Activated CD4-positive, alpha-beta memory T cell treated with anti-CD3 and anti-CD28 coated beads, Interleukin-2, amount 10 ng/mL, durations not matched to agents 7 days and 5 days (primary cell): ENCODE measurements at regions not wholly inside any gene's neighbourhood (a gene's known extent, or its start where the extent isn't known, plus 50 kb on each side); places are given as distances from the start of the nearest gene placed in this dataset.

Experiments used
- CTCF ChIA-PET: fragments of 350-600 bp; sonication (Branson Sonifier 250); formaldehyde crosslinking; loops from one replicate; lab custom pipeline; 2021; ENCODE audit warnings: antibody characterized with exemption, inconsistent platforms; lab: Charles Lee
- POLR2A ChIA-PET: fragments of 350-600 bp; sonication (Branson Sonifier 250); formaldehyde crosslinking; loops from one replicate; lab custom pipeline; 2021; ENCODE audit warnings: antibody characterized with exemption; lab: Charles Lee
- DNase-seq: peaks from one replicate; pipeline ENCODE4 v3.0.0-alpha.2; 2020
- H3K27ac Mint-ChIP-seq: one replicate; pipeline ENCODE4 v1.8.0; 2021; ENCODE audit warnings: mild to moderate bottlenecking, mixed read lengths
- H3K27me3 Mint-ChIP-seq: one replicate; pipeline ENCODE4 v1.8.0; 2021; ENCODE audit warnings: mixed read lengths
- H3K36me3 Mint-ChIP-seq: one replicate; pipeline ENCODE4 v1.8.0; 2021; ENCODE audit warnings: low read depth, mixed read lengths
- H3K4me1 Mint-ChIP-seq: one replicate; pipeline ENCODE4 v1.8.0; 2021; ENCODE audit warnings: mixed read lengths
- H3K4me3 Mint-ChIP-seq: one replicate; pipeline ENCODE4 v1.8.0; 2021; ENCODE audit warnings: mild to moderate bottlenecking, mixed read lengths
- H3K9me3 Mint-ChIP-seq: one replicate; pipeline ENCODE4 v1.8.0; 2021; ENCODE audit warnings: mixed read lengths

DNA sequence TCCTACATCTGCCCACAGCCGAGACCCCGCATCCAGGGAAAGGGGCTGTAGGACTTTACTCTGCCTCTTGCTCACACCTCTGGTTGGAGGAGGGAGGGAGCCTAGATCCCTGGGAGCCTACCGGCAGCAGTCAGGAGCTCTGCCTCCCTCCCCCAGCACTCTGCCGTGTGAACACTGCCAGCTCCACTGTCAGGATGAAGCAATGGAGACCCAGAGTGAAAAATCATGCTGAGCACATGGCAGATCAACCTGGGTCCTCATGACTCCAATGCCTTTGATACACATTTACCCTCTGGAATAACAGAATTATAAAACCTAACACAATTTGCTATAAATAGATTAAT, 477.7 kb downstream of the TNS3 start:
- no peaks in the 10 kb centered on the region for H3K27me3 Mint-ChIP-seq
- DNase-seq: no peak
- H3K36me3 Mint-ChIP-seq: no peaks in the 10 kb centered on the region
- POLR2A ChIA-PET: no interaction called here
- H3K9me3 Mint-ChIP-seq: no peaks in the 10 kb centered on the region
- no peaks in the 10 kb centered on the region for H3K4me1 Mint-ChIP-seq
- no peak overlapping the region for H3K27ac Mint-ChIP-seq
- CTCF ChIA-PET: no interaction called here
- no peak overlapping the region for H3K4me3 Mint-ChIP-seq

DNA sequence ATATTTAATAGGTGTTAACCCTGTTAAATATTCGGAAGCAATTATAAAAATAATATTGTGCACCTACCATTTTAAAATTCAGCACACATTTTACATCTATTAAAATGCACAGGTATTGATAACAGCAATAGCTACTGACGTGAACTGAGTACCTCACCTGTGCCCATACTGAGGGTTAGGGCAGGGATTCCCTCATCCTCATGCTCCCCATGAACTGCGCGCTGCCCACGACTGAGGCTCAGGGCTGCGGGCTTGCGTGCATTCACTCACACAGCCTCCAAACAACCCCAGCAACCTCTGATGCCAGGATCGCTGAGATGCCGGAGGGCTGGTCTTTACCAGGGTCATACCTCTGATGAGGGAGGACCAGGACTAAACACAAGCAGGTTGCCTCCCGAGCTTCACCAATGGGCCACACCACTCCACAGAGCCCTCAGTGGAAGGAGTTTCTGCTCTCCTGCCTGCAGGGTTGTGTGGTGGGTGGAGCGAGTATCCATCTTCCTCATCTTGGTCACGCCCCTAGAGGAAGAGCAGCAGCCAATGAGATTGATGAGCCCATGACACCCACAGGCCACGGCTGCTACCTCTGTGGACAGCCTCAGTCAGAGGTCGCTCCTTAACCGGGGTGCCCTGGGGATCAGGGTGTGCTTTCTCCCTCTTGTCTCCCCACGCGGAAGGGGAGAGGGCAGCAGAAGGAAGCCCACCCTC, 478.3 kb downstream of the TNS3 start:
- ChIA-PET CTCF (no interaction called here), POLR2A (no interaction called here)
- DNase-seq: no peak
- no peaks in the 10 kb centered on the region for H3K4me1 Mint-ChIP-seq
- H3K27me3 Mint-ChIP-seq: no peaks in the 10 kb centered on the region
- H3K36me3 Mint-ChIP-seq: no peaks in the 10 kb centered on the region
- no peak overlapping the region for H3K4me3 Mint-ChIP-seq
- no peaks in the 10 kb centered on the region for H3K9me3 Mint-ChIP-seq
- H3K27ac Mint-ChIP-seq: no peak overlapping the region

DNA sequence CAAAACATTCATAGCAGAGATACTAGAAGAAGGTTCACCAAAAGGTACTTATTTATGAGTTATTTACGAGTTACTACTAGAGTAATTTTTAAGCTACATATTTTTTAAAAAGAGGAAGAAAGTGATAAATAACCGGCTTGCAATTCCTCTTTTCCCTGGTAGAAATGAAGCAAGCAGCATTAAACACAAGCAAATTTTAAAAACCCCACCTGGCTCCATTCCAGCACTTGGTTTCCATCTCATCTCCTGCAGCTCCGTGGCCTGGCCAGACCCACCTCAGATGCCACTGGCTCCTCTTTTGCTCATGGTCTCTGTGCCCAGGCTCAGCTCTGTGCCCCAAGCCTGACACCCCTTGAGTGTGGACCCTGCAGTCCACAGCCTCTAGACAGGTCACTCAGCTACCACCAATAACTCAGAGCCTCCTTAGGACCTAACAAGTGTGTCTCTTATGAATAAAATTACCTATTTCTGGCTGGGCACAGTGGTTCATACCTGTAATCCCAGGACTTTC, 479.5 kb downstream of the TNS3 start:
- ChIA-PET CTCF (no interaction called here), POLR2A (no interaction called here)
- H3K27me3 Mint-ChIP-seq: no peaks in the 10 kb centered on the region
- no peak overlapping the region for H3K27ac Mint-ChIP-seq
- H3K9me3 Mint-ChIP-seq: no peaks in the 10 kb centered on the region
- H3K4me3 Mint-ChIP-seq: no peak overlapping the region
- no peak for DNase-seq
- H3K4me1 Mint-ChIP-seq: no peaks in the 10 kb centered on the region
- no peaks in the 10 kb centered on the region for H3K36me3 Mint-ChIP-seq

DNA sequence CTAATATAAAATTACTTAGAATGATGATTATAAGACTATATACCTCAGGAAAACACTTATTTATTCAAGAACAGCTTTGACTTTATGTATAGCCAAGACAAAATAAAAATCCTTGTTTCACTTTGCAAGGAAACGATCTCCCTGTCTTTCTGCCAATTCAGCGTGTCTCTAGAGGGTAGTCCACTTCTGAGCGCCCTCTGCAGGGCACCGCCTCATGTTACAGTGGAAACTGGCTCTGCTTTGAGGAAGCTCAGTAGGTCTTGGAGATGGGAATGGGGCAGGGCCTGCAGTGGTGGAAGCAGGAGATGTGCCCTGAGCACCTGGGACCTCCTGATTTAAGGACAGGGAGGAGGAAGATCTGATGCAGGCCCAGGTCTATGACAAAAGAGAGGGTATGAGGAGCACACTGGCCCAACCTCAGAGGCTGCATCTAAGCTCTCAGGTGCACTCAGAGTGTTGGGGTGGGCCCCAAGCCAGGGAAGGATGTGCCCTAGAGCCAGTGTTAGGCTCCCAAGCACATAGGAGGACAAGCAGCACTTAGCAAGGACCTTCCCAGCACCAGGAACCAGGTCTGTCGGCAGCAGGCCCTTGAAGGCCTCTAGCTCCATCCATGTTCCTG, 481.0 kb downstream of the TNS3 start:
- CTCF ChIA-PET: no interaction called here
- H3K9me3 Mint-ChIP-seq: no peaks in the 10 kb centered on the region
- POLR2A ChIA-PET: no interaction called here
- H3K4me3 Mint-ChIP-seq: no peak overlapping the region
- no peaks in the 10 kb centered on the region for H3K27me3 Mint-ChIP-seq
- no peak for DNase-seq
- H3K36me3 Mint-ChIP-seq: no peaks in the 10 kb centered on the region
- H3K4me1 Mint-ChIP-seq: no peaks in the 10 kb centered on the region
- H3K27ac Mint-ChIP-seq: no peak overlapping the region

DNA sequence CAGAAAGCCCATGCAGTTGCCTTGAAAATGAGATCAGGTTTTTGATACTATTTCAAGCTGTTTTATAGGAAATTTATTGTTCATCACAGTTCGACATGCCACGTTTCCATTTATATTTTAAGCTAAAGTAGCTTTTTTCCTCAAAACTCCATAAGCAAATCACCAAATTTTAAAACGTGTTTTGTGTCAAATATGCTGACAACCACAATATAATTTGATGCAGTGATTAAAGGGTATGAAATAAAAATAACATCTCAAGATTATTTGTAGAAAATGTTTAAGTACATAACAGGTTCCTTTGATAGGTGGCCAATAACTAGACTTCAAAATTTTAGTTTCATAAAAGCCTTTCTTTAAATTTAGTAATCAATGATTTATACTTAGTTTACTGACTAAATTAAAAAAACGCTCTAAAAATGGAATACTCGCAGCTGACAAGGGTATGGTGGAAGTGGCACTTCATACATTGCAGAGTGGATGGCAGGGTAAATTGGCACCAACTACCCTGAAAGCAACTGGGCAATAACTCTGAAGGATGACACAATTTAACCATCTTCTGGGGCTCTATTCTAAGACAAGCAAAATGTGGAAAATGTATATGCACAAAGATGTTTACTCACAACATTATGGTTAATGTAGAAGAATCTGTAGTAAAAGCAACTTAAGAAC, 481.6 kb downstream of the TNS3 start:
- POLR2A ChIA-PET: no interaction called here
- CTCF ChIA-PET: no interaction called here

DNA sequence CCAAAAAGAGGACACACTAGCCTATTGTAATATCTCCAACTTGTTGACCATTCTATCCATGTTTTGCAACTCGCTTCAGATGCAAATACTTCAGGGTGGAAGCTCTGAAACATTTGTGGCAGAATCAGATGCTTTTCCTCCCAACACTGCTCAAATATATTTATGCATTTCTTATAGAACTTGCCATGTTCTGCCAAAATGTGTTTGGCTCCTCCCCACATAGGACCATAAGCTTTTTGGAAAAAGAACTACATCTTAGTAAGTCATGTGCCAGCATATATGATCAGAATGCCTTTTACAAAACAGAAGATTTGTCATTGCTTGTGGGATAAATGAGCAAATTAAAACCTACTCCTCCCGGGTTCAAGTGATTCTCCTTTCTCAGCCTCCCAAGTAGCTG, 484.5 kb downstream of the TNS3 start:
- no peaks in the 10 kb centered on the region for H3K36me3 Mint-ChIP-seq
- POLR2A ChIA-PET: no interaction called here
- no peaks in the 10 kb centered on the region for H3K9me3 Mint-ChIP-seq
- no peaks in the 10 kb centered on the region for H3K4me1 Mint-ChIP-seq
- no peak overlapping the region for H3K27ac Mint-ChIP-seq
- no peaks in the 10 kb centered on the region for H3K27me3 Mint-ChIP-seq
- CTCF ChIA-PET: no interaction called here
- H3K4me3 Mint-ChIP-seq: no peak overlapping the region
- no peak for DNase-seq

More for the DNA sequence above, 481.6 kb downstream of the TNS3 start:
- no peak overlapping the region for H3K27ac Mint-ChIP-seq
- H3K4me3 Mint-ChIP-seq: no peak overlapping the region
- H3K27me3 Mint-ChIP-seq: no peaks in the 10 kb centered on the region
- no peaks in the 10 kb centered on the region for H3K4me1 Mint-ChIP-seq
- DNase-seq: no peak
- no peaks in the 10 kb centered on the region for H3K9me3 Mint-ChIP-seq
- H3K36me3 Mint-ChIP-seq: no peaks in the 10 kb centered on the region

DNA sequence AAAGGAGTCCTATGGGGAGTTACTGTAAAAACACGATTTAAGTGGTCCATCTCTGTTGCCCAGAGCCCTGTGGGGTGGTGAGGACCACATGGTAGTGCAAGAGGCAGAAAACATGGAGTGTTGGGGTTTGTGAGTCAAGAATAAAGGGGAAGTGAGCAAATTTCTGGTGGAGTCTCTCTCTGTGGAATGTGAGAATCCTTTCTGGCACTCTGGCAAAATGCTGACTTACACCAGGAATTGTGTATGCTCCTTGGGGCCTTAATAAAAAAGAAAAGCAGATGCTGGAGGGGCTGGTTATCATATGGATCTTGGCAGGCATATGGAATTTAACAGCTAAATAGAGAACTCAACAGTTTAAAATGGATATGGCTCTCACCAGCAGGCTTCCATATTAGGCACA, 486.0 kb downstream of the TNS3 start:
- ChIA-PET POLR2A (no interaction called here), CTCF (no interaction called here)
- Mint-ChIP-seq H3K36me3 (no peaks in the 10 kb centered on the region), H3K9me3 (no peaks in the 10 kb centered on the region), H3K27me3 (no peaks in the 10 kb centered on the region), H3K4me1 (no peaks in the 10 kb centered on the region), H3K27ac (no peak overlapping the region), H3K4me3 (no peak overlapping the region)
- no peak for DNase-seq

DNA sequence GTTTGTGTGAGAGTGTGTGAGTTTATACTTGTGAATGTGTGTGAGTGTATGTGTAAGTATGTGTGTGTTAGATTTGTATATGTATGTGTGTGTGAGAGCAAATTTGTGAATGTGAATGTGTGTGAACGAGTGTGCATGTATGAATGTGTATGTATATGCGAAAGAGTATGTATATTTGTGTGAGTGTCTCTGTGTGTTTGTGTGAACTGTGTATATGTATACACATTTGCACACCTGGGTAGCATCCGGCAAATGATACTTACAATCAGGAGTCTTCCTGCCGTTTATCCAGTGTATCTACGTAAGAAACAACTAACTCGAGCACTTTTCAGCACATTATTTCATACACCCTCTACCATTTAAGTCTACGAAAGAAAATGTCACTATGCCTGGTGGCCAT, 487.4 kb downstream of the TNS3 start:
- ChIA-PET CTCF (no interaction called here), POLR2A (no interaction called here)

DNA sequence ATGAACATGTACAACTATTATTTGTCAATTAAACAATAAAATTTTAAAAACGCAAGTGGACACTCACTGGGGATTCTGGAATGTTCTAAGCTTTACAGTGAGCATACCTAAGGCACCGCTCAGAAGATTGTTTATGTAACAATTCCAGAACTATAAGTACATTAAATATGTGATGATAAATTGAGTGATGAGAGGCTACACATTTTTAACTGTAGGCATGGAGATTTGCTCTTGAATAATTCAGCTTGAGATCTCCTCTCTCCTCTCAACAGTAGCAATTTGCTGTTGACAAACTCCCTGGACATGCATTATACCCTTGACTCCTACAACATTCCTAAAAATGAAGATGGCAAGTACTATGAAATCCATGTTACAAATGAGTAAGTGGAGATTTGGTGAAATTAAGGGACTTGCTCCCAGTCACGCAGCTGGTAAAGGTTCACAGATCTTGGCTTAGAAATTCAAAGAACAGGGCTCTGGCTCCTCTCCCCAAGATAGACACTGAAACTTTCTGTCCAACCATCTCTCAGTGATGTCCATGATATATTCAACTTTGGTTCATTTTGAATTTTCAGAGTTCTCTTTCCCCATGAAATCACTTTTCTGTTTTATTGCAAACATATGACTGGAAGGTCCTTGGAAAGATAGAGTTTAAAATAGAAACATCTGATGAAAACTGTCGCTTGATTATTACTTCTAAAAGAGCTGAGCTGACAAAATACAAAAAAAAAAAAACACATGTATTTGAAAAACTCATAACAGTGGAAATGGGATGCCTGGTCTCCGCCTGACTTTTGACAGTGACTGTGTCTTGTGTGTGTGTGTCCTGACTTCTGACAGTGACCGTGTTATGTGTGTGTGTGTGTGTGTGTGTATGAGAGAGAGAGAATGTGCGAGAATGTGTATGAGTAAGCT, 488.3 kb downstream of the TNS3 start:
- ChIA-PET CTCF (interaction anchor here (1.4 kb wide), 1 partner anchor 1171 kb away, joined by 5 read pairs; no protein-coding TSS in a partner anchor), POLR2A (no interaction called here)
- H3K9me3 Mint-ChIP-seq: no peaks in the 10 kb centered on the region
- no peak for DNase-seq
- no peaks in the 10 kb centered on the region for H3K27me3 Mint-ChIP-seq
- no peaks in the 10 kb centered on the region for H3K36me3 Mint-ChIP-seq
- no peak overlapping the region for H3K4me3 Mint-ChIP-seq
- no peaks in the 10 kb centered on the region for H3K4me1 Mint-ChIP-seq
- H3K27ac Mint-ChIP-seq: no peak overlapping the region

More for the DNA sequence above, 487.4 kb downstream of the TNS3 start:
- H3K9me3 Mint-ChIP-seq: no peaks in the 10 kb centered on the region
- H3K27ac Mint-ChIP-seq: no peak overlapping the region
- H3K27me3 Mint-ChIP-seq: no peaks in the 10 kb centered on the region
- H3K4me1 Mint-ChIP-seq: no peaks in the 10 kb centered on the region
- DNase-seq: no peak
- no peak overlapping the region for H3K4me3 Mint-ChIP-seq
- H3K36me3 Mint-ChIP-seq: no peaks in the 10 kb centered on the region

DNA sequence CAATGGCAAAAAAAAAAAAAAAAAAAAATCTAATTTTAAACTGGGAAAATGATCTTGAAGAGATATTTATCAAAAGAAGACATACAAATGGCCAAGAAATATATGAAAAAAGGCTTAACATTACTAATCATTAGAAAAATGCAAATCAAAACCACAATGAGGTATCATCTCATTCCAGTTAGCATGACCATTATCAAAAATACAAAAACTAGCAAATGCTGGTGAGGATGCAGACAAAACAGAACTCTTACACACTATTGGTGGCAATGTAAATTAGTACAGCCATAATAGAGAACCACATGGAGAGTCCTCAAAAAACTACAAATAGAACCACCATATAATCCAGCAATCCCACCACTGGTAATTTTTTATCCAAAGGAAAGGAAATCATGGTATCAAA, 489.6 kb downstream of the TNS3 start:
- CTCF ChIA-PET: interaction anchor here (1.4 kb wide), 1 partner anchor 1169 kb away, joined by 5 read pairs; no protein-coding TSS in a partner anchor

DNA sequence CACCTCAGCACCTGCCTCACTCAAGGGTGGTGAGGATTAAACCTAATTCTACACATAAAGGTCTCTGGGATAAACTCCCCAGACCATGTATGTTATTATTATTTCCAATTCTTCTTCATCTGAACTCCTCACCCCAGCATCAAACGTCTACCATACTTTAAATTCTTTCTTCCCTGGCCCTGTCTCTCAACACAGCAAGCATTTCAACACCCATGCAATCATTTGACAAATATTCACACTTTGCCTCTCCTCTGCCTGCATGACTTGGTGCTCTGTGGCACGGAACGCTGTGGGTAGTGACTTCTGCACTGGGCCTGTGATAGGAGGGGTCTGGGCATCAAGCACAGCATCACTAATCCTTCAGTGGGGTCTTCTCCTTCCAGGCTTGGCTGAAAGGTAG, 490.8 kb downstream of the TNS3 start:
- DNase-seq: no peak
- Mint-ChIP-seq H3K27ac (no peak overlapping the region), H3K4me3 (no peak overlapping the region), H3K9me3 (no peaks in the 10 kb centered on the region), H3K27me3 (no peaks in the 10 kb centered on the region), H3K4me1 (no peaks in the 10 kb centered on the region), H3K36me3 (no peaks in the 10 kb centered on the region)
- ChIA-PET CTCF (no interaction called here), POLR2A (no interaction called here)

More for the DNA sequence above, 489.6 kb downstream of the TNS3 start:
- no peak for DNase-seq
- Mint-ChIP-seq H3K27ac (no peak overlapping the region), H3K4me1 (no peaks in the 10 kb centered on the region), H3K9me3 (no peaks in the 10 kb centered on the region), H3K36me3 (no peaks in the 10 kb centered on the region), H3K27me3 (no peaks in the 10 kb centered on the region), H3K4me3 (no peak overlapping the region)
- POLR2A ChIA-PET: no interaction called here

DNA sequence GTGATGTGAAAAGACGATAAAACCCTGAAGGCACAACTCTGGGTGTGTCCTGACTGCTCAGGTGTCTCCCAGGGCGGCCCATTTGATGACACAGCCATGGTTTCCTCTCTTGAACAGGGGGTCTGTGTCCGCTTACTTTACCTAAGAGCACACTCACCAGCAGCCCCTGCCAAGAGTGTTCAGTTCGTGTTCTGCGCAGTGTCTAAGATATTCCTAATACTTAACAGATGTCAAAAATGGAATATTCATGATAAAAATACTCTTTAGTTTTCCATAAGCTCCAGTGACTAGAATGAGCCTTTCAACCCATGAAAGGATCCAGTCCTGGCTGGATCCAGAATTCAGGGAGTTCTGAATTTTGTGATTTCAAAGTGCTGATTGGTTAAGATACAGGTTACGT, 492.4 kb downstream of the TNS3 start:
- Mint-ChIP-seq H3K4me1 (no peaks in the 10 kb centered on the region), H3K9me3 (no peaks in the 10 kb centered on the region), H3K27me3 (no peaks in the 10 kb centered on the region), H3K4me3 (no peak overlapping the region), H3K36me3 (no peaks in the 10 kb centered on the region), H3K27ac (no peak overlapping the region)
- no peak for DNase-seq
- ChIA-PET POLR2A (no interaction called here), CTCF (no interaction called here)

DNA sequence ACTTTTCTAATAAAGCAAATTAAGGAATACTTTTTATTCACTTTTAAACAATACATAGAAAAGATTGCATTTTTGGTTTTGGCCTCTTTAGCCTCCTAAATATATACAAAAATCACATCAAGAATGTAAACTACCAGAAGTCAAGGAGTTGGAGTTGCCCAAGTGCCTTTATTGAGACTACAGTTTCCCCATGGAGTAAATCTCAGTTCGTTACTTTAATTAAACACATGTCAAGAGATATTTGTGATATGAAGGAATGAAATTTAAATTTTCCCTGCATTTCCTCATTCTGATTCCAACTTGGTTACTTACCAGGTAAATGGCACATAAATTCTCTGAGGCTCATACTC, 492.9 kb downstream of the TNS3 start:
- H3K4me3 Mint-ChIP-seq: no peak overlapping the region
- H3K4me1 Mint-ChIP-seq: no peaks in the 10 kb centered on the region
- ChIA-PET POLR2A (no interaction called here), CTCF (interaction anchor here (0.9 to 1.0 kb wide), 2 partner anchors 1166 to 1196 kb away, joined by 3 to 4 read pairs; no protein-coding TSS in a partner anchor)
- H3K36me3 Mint-ChIP-seq: no peaks in the 10 kb centered on the region
- no peak overlapping the region for H3K27ac Mint-ChIP-seq
- DNase-seq: no peak
- H3K9me3 Mint-ChIP-seq: no peaks in the 10 kb centered on the region
- no peaks in the 10 kb centered on the region for H3K27me3 Mint-ChIP-seq
